Astrocyte of the cerebellum (primary cell): ENCODE measurements at regions not wholly inside any gene's neighbourhood (a gene's known extent, or its start where the extent isn't known, plus 50 kb on each side); places are given as distances from the start of the nearest gene placed in this dataset.

Experiments
- DNase-seq: peaks from one replicate; pipeline ENCODE4 v3.0.0-alpha.2; 2011; ENCODE audit warnings: low read depth
- H3K4me3 ChIP-seq: 2 replicates; pipeline ENCODE4 v1.5.1; 2011; ENCODE audit warnings: mild to moderate bottlenecking, low read depth, low read length, moderate library complexity
- CTCF ChIP-seq: IDR thresholded peaks from 2 replicates; pipeline ENCODE4 v1.5.1; 2012; ENCODE audit warnings: low read length, low read depth, moderate library complexity, mild to moderate bottlenecking; ENCODE audit errors: missing control alignments
- in situ Hi-C: cut with HindIII; loops from 2 replicates; pipeline ENCODE4 v1.10.0; 2017; ENCODE audit warnings: low sequenced_read_pairs

GRCh38 chr3:182709306-182709705 lies 84.0 kb upstream of the ATP11B start:
- H3K4me3 ChIP-seq, result no peak overlapping the region
- in situ Hi-C loops, result no loop called here
- no peak for TF ChIP-seq CTCF
- DNase-seq, result no peak

GRCh38 chr3:182710557-182711157 lies 82.6 kb upstream of the ATP11B start:
- DNase-seq, result peak; percentile 6
- peak; percentile 57 for TF ChIP-seq CTCF
- H3K4me3 ChIP-seq, result no peak overlapping the region
- in situ Hi-C loops, result no loop called here

- in situ Hi-C loops, result no loop called here
- TF ChIP-seq CTCF, result no peak
- no peak overlapping the region for H3K4me3 ChIP-seq
- DNase-seq, result no peak
Observed at GRCh38 chr3:182711261-182711683, 82.0 kb upstream of the ATP11B start.

GRCh38 chr3:182711853-182712252 lies 81.5 kb upstream of the ATP11B start:
- no peak overlapping the region for H3K4me3 ChIP-seq
- TF ChIP-seq CTCF, result no peak
- in situ Hi-C loops, result no loop called here

GRCh38 chr3:182713111-182713510 lies 80.2 kb upstream of the ATP11B start:
- TF ChIP-seq CTCF, result no peak
- DNase-seq, result no peak
- in situ Hi-C loops, result no loop called here
- H3K4me3 ChIP-seq, result no peak overlapping the region

More at GRCh38 chr3:182711853-182712252, 81.5 kb upstream of the ATP11B start:
- DNase-seq, result no peak

GRCh38 chr3:182713743-182714517 lies 79.4 kb upstream of the ATP11B start:
- peak; percentile 53 for DNase-seq
- TF ChIP-seq CTCF, result peak; percentile 54
- in situ Hi-C loops, result no loop called here
- H3K4me3 ChIP-seq, result no peak overlapping the region
